ENCODE measurements at regions not wholly inside any gene's neighbourhood (a gene's known extent, or its start where the extent isn't known, plus 50 kb on each side); places are given as distances from the start of the nearest gene placed in this dataset.
"Not testable (repeated sequence)": the region's sequence is repeated elsewhere in the genome, so short reads cannot be mapped to it uniquely, and the experiment has no call there.

GRCh38 chr13:65943024-65943423 is 1287.1 kb downstream of the PCDH9 start:
- DNase-seq (ENCODE audit: low spot score): no peak

- no peak for DNase-seq (ENCODE audit: low spot score)
Measured at GRCh38 chr13:65940720-65941119, 1289.4 kb downstream of the PCDH9 start.

DNA sequence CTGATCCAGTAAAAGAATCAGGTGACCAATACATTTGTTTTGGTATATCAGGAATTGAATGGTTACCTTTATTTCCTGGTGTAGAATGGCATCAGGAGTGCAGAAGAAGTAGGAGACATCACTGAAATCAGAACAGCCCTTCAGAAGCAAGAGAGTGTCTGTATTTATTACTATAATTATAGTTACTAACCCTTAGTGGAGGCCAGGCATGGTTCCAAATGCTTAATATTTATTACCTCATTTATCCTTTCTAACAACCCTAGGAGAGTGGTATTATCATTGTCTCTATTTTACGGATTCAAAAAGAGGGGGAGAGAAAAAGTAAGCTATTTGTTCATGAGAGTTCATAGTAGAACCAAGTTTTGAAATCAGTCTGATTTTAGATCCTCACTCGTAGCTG is 1292.9 kb downstream of the PCDH9 start:
- no peak for DNase-seq (ENCODE audit: low spot score)

DNA sequence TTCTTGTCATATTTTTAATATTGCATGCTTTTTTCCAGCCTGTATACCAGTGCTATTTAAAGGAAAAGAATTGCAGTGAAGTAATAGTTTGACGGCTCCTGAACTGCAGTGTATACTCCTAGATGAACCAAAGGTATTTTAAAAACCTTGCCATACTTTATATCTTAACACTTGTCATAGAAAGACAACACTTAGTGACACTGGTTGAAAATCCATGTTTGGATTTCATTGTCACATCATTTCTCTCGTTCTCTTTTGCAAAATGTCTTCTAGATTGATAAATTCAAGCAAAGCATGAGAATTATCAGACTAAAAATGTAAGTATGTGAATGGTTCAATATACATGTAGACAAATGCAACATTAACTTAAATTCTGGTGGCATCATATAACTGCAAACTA is 1293.9 kb downstream of the PCDH9 start:
- no peak for DNase-seq (ENCODE audit: low spot score)

DNA sequence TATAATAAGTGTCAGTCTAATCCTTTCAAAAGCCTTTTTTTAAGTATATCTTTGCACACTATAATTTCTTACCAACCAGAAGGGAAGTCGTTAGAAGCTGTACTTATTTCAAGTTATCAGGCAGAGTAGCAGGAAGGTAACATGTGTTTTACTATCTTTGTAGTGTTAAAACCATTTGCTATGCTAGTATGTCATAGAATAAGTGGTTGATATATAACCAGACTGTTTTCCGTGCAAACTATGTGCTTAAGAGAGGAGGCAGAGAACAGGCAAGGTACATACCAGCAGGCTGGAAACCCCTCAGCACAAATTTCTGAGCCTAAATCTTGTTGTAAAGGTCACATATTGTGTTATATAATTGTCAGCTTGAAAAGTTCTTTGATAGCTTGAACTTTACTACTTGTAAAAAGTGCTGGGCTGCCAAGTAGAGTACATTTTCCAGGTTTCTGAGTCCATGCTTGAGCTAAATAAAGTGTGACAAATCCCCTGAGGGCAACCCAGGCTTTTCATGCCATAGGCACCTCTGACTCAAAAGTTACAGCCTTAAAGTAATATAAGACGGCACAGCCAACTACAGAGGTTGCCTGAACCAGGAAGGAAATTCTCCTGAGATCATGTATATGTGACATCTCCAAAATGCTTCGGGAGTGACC is 1297.4 kb downstream of the PCDH9 start:
- DNase-seq (ENCODE audit: low spot score): no peak

GRCh38 chr13:65932013-65932412 is 1298.1 kb downstream of the PCDH9 start:
- DNase-seq (ENCODE audit: low spot score): no peak

- no peak for DNase-seq (ENCODE audit: low spot score)
Measured at GRCh38 chr13:65929436-65929835, 1300.7 kb downstream of the PCDH9 start.

- DNase-seq (ENCODE audit: low spot score): no peak
Measured at GRCh38 chr13:65926750-65927171, 1303.4 kb downstream of the PCDH9 start.

DNA sequence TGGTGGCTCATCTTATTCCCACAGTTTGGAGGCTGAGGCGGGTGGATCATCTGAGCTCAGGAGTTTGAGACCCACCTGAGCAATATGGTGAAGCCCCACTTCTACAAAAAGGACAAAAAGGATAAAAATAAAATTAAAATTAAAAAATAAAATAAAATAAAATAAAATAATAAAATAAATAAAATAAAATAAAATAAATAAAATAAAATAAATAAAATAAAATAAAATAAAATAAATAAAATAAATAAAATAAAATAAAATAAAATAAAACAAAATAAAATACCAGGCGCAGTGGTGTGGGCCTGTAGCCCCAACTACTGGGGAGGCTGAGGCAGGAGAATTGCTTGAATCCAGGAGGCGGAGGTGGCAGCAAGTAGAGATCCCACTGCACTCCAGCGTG is 1307.3 kb downstream of the PCDH9 start:
- DNase-seq (ENCODE audit: low spot score): not testable (repeated sequence)

- no peak for DNase-seq (ENCODE audit: low spot score)
Measured at GRCh38 chr13:65921933-65922332, 1308.2 kb downstream of the PCDH9 start.

- no peak for DNase-seq (ENCODE audit: low spot score)
Measured at GRCh38 chr13:65917731-65918130, 1312.4 kb downstream of the PCDH9 start.

- no peak for DNase-seq (ENCODE audit: low spot score)
Measured at GRCh38 chr13:65915195-65915594, 1314.9 kb downstream of the PCDH9 start.

DNA sequence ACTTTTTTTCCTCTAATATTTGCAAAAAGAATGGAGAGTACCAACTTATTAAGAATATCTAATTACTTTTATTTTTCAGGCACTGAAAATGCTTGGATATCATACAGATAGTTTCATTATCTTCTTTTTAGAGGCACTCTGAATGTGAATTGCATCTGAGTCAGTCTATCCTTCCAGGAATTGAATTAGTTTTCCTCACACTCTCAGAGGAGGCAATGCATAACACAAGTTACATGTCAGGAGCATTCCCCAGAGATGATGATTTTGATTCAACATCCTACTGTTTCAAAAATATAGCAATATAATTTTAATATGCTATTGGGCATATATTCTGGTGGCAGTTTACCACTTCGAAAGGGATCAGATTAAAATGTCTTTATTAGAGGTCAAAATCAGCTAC is 1315.4 kb downstream of the PCDH9 start:
- no peak for DNase-seq (ENCODE audit: low spot score)

GRCh38 chr13:65913173-65913572 is 1317.0 kb downstream of the PCDH9 start:
- no peak for DNase-seq (ENCODE audit: low spot score)

- no peak for DNase-seq (ENCODE audit: low spot score)
Measured at GRCh38 chr13:65912516-65912915, 1317.6 kb downstream of the PCDH9 start.

- no peak for DNase-seq (ENCODE audit: low spot score)
Measured at GRCh38 chr13:65911546-65912193, 1318.5 kb downstream of the PCDH9 start.

DNA sequence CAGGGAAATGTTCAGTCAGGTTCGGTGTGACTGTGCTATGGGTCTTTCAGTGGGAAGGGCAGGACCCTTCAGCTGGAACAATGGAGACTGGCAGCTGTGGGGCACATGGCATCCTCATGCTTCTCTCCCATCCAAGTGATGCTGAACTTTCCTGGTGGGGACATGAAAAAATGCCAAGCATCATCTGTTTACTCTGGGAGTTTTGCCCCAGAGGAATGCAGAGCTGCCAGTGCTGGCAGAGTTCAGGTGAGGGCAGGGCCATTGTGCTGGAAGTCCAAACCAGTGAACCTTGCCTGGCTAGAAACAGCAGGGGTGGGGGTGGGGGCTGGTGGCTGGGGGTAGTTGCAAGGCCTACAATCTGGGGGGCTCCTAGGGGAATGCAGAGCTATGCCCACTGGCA is 1320.6 kb downstream of the PCDH9 start:
- no peak for DNase-seq (ENCODE audit: low spot score)

GRCh38 chr13:65907666-65908525 is 1322.2 kb downstream of the PCDH9 start:
- no peak for DNase-seq (ENCODE audit: low spot score)

GRCh38 chr13:65901723-65902122 is 1328.4 kb downstream of the PCDH9 start:
- DNase-seq (ENCODE audit: low spot score): no peak

DNA sequence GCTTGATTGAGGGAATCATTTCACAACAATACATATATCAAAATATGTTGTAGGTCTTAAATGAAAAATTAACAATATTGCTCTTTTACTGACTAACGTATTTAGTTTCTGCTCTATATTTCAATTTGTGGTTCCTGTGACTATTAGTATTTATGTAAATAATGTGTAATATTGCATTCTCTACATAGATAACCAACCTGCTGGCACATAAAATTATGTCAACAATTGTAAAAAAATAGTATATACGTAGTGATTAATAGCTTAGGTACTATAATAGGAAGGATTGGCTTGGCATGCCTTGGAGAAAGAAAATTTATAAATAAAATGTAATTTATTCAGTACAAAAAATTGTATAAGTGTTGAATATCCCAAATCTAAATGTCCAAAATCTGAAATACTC is 1336.1 kb downstream of the PCDH9 start:
- no peak for DNase-seq (ENCODE audit: low spot score)

DNA sequence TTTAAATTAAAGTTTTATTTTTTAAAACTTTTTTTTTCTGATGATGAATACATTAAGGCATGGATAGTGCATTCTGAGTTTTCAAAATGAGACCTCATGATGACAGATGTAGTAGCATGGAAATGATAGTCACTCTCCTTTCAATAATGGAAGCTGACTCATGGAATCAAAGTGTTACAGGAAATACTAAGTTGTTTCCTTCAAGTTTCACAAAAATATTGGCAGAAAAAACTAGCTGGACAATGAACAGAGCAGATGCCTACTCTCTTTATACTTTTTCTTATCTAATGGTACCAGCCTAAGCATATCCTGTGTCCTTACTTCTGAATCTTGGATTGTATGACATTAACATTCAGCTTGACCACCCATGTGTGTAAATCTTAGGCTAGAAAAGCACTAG is 1337.3 kb downstream of the PCDH9 start:
- no peak for DNase-seq (ENCODE audit: low spot score)

GRCh38 chr13:65889368-65889767 is 1340.8 kb downstream of the PCDH9 start:
- DNase-seq (ENCODE audit: low spot score): no peak

DNA sequence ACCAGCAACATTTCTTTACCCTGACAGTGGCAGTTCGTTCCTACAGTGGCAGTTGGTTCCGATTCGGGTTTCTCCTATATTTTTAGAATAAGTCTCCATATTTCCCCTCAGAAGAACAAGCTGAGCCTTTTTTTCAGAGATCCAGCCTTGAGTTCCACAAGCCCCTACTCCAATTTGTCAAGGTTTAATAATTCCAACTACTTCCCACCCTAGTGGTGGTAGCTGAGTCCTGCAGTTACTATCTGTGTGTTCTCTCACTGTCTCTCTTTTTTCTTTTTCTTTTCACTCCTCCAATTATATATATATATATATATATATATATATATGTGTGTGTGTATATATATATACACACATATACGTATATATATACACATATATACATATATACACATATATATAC is 1347.3 kb downstream of the PCDH9 start:
- no peak for DNase-seq (ENCODE audit: low spot score)
